Neural progenitor cell (in vitro differentiated cells): ENCODE measurements at regions not wholly inside any gene's neighbourhood (a gene's known extent, or its start where the extent isn't known, plus 50 kb on each side); places are given as distances from the start of the nearest gene placed in this dataset.
A peak's percentile ranks its signal among the peaks of the same experiment; 100 is the strongest.
"Not testable (repeated sequence)": the region's sequence is repeated elsewhere in the genome, so short reads cannot be mapped to it uniquely, and the experiment has no call there.

ENCODE experiments used
- DNase-seq: peaks from one replicate; pipeline ENCODE4 v3.0.0-alpha.2; 2016; ENCODE audit warnings: low spot score
- H2AFZ ChIP-seq: fragments of 200-600 bp; sonication (generic); replicated peaks from 2 replicates; pipeline ENCODE4 v1.6.1; 2016; ENCODE audit warnings: antibody characterized with exemption
- H3F3A ChIP-seq: fragments of 200-600 bp; sonication (generic); 2 replicates; pipeline ENCODE4 v1.6.1; 2016; ENCODE audit warnings: antibody characterized with exemption, low read depth
- H3K27ac ChIP-seq: fragments of 200-600 bp; sonication (generic); 2 replicates; pipeline ENCODE4 v1.5.1; 2016; ENCODE audit warnings: mild to moderate bottlenecking
- H3K27me3 ChIP-seq: fragments of 200-600 bp; sonication (generic); 2 replicates; pipeline ENCODE4 v1.6.1; 2016; ENCODE audit warnings: mild to moderate bottlenecking, moderate library complexity
- H3K36me3 ChIP-seq: fragments of 200-600 bp; sonication (generic); 2 replicates; pipeline ENCODE4 v1.5.1; 2016
- H3K4me1 ChIP-seq: fragments of 200-600 bp; sonication (generic); 2 replicates; pipeline ENCODE4 v1.6.1; 2016; ENCODE audit warnings: mixed run types
- H3K4me2 ChIP-seq: fragments of 200-600 bp; sonication (generic); 2 replicates; pipeline ENCODE4 v1.6.1; 2016
- H3K4me3 ChIP-seq: fragments of 200-600 bp; sonication (generic); 2 replicates; pipeline ENCODE4 v1.5.1; 2016
- H3K79me2 ChIP-seq: fragments of 200-600 bp; sonication (generic); 2 replicates; pipeline ENCODE4 v1.6.1; 2016; ENCODE audit warnings: low read depth
- H3K9ac ChIP-seq: fragments of 200-600 bp; sonication (generic); 2 replicates; pipeline ENCODE4 v1.6.1; 2016
- H3K9me3 ChIP-seq: fragments of 200-600 bp; sonication (generic); 2 replicates; pipeline ENCODE4 v1.5.1; 2016; ENCODE audit warnings: low read depth
- H4K20me1 ChIP-seq: fragments of 200-600 bp; sonication (generic); 2 replicates; pipeline ENCODE4 v1.6.1; 2016; ENCODE audit warnings: low read depth
- H3K27ac Mint-ChIP-seq: 3 replicates; pipeline ENCODE4 v1.8.0; 2021; ENCODE audit warnings: mixed read lengths
- H3K27me3 Mint-ChIP-seq: 2 replicates; pipeline ENCODE4 v1.8.0; 2022; ENCODE audit warnings: low read depth, mild to moderate bottlenecking, inconsistent platforms, moderate library complexity, mixed read lengths; ENCODE audit not compliant: insufficient read depth
- H3K36me3 Mint-ChIP-seq: 3 replicates; pipeline ENCODE4 v1.8.0; 2021; ENCODE audit warnings: mixed read lengths
- H3K4me1 Mint-ChIP-seq: 3 replicates; pipeline ENCODE4 v1.8.0; 2021; ENCODE audit warnings: mixed read lengths
- H3K4me3 Mint-ChIP-seq: 3 replicates; pipeline ENCODE4 v1.8.0; 2021; ENCODE audit warnings: mild to moderate bottlenecking, moderate library complexity, mixed read lengths
- H3K9me3 Mint-ChIP-seq: 3 replicates; pipeline ENCODE4 v1.8.0; 2020; ENCODE audit warnings: mixed read lengths

- not testable (repeated sequence) for H3K27me3 Mint-ChIP-seq, H3K9ac ChIP-seq, DNase-seq, H3K79me2 ChIP-seq, H3K4me3 Mint-ChIP-seq, H3K9me3 Mint-ChIP-seq, H3K27ac Mint-ChIP-seq, H3K36me3 ChIP-seq, H3K36me3 Mint-ChIP-seq, H3K4me1 ChIP-seq, H3F3A ChIP-seq, H2AFZ ChIP-seq, H3K4me1 Mint-ChIP-seq, H3K27me3 ChIP-seq, H3K9me3 ChIP-seq, H3K27ac ChIP-seq, H4K20me1 ChIP-seq, H3K4me2 ChIP-seq, H3K4me3 ChIP-seq
Measured at GRCh38 chr7:76971201-76971600, 61.0 kb downstream of the SPDYE17 start.

GRCh38 chr7:76969892-76970291 is 62.3 kb downstream of the SPDYE17 start:
- H4K20me1 ChIP-seq, H3K4me3 Mint-ChIP-seq, H3K9me3 ChIP-seq, DNase-seq, H3K79me2 ChIP-seq, H3K27me3 ChIP-seq, H3K4me2 ChIP-seq, H3K36me3 Mint-ChIP-seq, H3K27me3 Mint-ChIP-seq, H3K4me3 ChIP-seq, H3K27ac ChIP-seq, H3F3A ChIP-seq, H3K36me3 ChIP-seq, H3K9ac ChIP-seq, H2AFZ ChIP-seq, H3K27ac Mint-ChIP-seq, H3K9me3 Mint-ChIP-seq, H3K4me1 ChIP-seq, H3K4me1 Mint-ChIP-seq: not testable (repeated sequence)

- not testable (repeated sequence) for H3K9ac ChIP-seq, H3K4me3 ChIP-seq, H3K27ac ChIP-seq, H3K9me3 Mint-ChIP-seq, H3K79me2 ChIP-seq, H3K36me3 ChIP-seq, H3K9me3 ChIP-seq, H3K4me1 ChIP-seq, H3K4me1 Mint-ChIP-seq, H3K36me3 Mint-ChIP-seq, H3K27me3 Mint-ChIP-seq, H3K4me3 Mint-ChIP-seq, H2AFZ ChIP-seq, H3K4me2 ChIP-seq, H4K20me1 ChIP-seq, DNase-seq, H3K27me3 ChIP-seq, H3K27ac Mint-ChIP-seq, H3F3A ChIP-seq
Measured at GRCh38 chr7:76965731-76966548, 66.2 kb downstream of the SPDYE17 start.

GRCh38 chr7:76964050-76964449 is 68.1 kb downstream of the SPDYE17 start:
- not testable (repeated sequence) for H3K9me3 ChIP-seq, H3K4me1 Mint-ChIP-seq, DNase-seq, H3K4me3 ChIP-seq, H3K27me3 Mint-ChIP-seq, H2AFZ ChIP-seq, H3K4me1 ChIP-seq, H3F3A ChIP-seq, H4K20me1 ChIP-seq, H3K9me3 Mint-ChIP-seq, H3K4me2 ChIP-seq, H3K27me3 ChIP-seq, H3K36me3 ChIP-seq, H3K79me2 ChIP-seq, H3K27ac ChIP-seq, H3K4me3 Mint-ChIP-seq, H3K36me3 Mint-ChIP-seq, H3K27ac Mint-ChIP-seq, H3K9ac ChIP-seq

- not testable (repeated sequence) for H3K4me1 Mint-ChIP-seq, H2AFZ ChIP-seq, H3K27me3 ChIP-seq, H3K9me3 ChIP-seq, H3K4me3 Mint-ChIP-seq, H3K27ac ChIP-seq, H3K27ac Mint-ChIP-seq, H3K9ac ChIP-seq, H3F3A ChIP-seq, H3K4me3 ChIP-seq, H3K9me3 Mint-ChIP-seq, H3K36me3 Mint-ChIP-seq, H4K20me1 ChIP-seq, H3K27me3 Mint-ChIP-seq, H3K36me3 ChIP-seq, H3K79me2 ChIP-seq, DNase-seq, H3K4me2 ChIP-seq, H3K4me1 ChIP-seq
Measured at GRCh38 chr7:76963061-76963460, 69.1 kb downstream of the SPDYE17 start.

- H3K4me3 ChIP-seq, H3K79me2 ChIP-seq, H3K9ac ChIP-seq, H4K20me1 ChIP-seq, H3K9me3 ChIP-seq, H3K4me1 ChIP-seq, H3K27ac ChIP-seq, H3F3A ChIP-seq, H3K4me3 Mint-ChIP-seq, H3K36me3 Mint-ChIP-seq, H3K27me3 ChIP-seq, H3K4me2 ChIP-seq, DNase-seq, H3K27me3 Mint-ChIP-seq, H3K9me3 Mint-ChIP-seq, H3K27ac Mint-ChIP-seq, H2AFZ ChIP-seq, H3K4me1 Mint-ChIP-seq, H3K36me3 ChIP-seq: not testable (repeated sequence)
Measured at GRCh38 chr7:76960400-76960986, 71.7 kb downstream of the SPDYE17 start.

- not testable (repeated sequence) for H3K27me3 Mint-ChIP-seq, H3K4me3 Mint-ChIP-seq
- peak overlapping the region; percentile 33 for H3K4me3 ChIP-seq
Measured at GRCh38 chr7:76959573-76960399, 72.4 kb downstream of the SPDYE17 start.

GRCh38 chr7:76956531-76956930 is 75.6 kb downstream of the SPDYE17 start:
- not testable (repeated sequence) for H3K4me1 ChIP-seq, H2AFZ ChIP-seq, H3K4me3 Mint-ChIP-seq, H3K27me3 Mint-ChIP-seq, H3K27ac Mint-ChIP-seq, H3K4me3 ChIP-seq, DNase-seq, H3K9me3 ChIP-seq, H3K4me2 ChIP-seq, H3K27me3 ChIP-seq, H4K20me1 ChIP-seq, H3K27ac ChIP-seq, H3K4me1 Mint-ChIP-seq, H3K79me2 ChIP-seq, H3K9ac ChIP-seq, H3K36me3 ChIP-seq, H3K9me3 Mint-ChIP-seq, H3F3A ChIP-seq, H3K36me3 Mint-ChIP-seq

More at GRCh38 chr7:76959573-76960399, 72.4 kb downstream of the SPDYE17 start:
- H3F3A ChIP-seq, H3K36me3 ChIP-seq, H2AFZ ChIP-seq, H3K9ac ChIP-seq, H3K9me3 Mint-ChIP-seq, H3K4me1 Mint-ChIP-seq, H3K27me3 ChIP-seq, H3K4me1 ChIP-seq, H3K27ac ChIP-seq, H4K20me1 ChIP-seq, H3K79me2 ChIP-seq, H3K4me2 ChIP-seq, DNase-seq, H3K36me3 Mint-ChIP-seq, H3K9me3 ChIP-seq, H3K27ac Mint-ChIP-seq: not testable (repeated sequence)
